Endodermal cell (in vitro differentiated cells): ENCODE measurements at regions not wholly inside any gene's neighbourhood (a gene's known extent, or its start where the extent isn't known, plus 50 kb on each side); places are given as distances from the start of the nearest gene placed in this dataset.

ENCODE experiments used
- DNase-seq: peaks from one replicate; pipeline ENCODE4 v3.0.0-alpha.2; 2017
- H3K27ac ChIP-seq: 2 replicates; pipeline ENCODE4 v1.5.1; 2013; ENCODE audit warnings: mild to moderate bottlenecking, low read depth, low read length, moderate library complexity
- H3K27me3 ChIP-seq: 2 replicates; pipeline ENCODE4 v1.6.1; 2013; ENCODE audit warnings: mild to moderate bottlenecking, low read length, moderate library complexity; ENCODE audit not compliant: insufficient read depth, control insufficient read depth, poor library complexity, severe bottlenecking
- H3K36me3 ChIP-seq: 2 replicates; pipeline ENCODE4 v1.7.0; 2013; ENCODE audit warnings: mild to moderate bottlenecking, low read length, moderate library complexity; ENCODE audit not compliant: control insufficient read depth, insufficient read depth
- H3K4me1 ChIP-seq: one replicate; pipeline ENCODE4 v1.7.0; 2013; ENCODE audit warnings: low read length; ENCODE audit not compliant: control insufficient read depth, insufficient read depth
- H3K4me3 ChIP-seq: 2 replicates; pipeline ENCODE4 v1.5.1; 2013; ENCODE audit warnings: mild to moderate bottlenecking, low read length, moderate library complexity
- H3K9ac ChIP-seq: 2 replicates; pipeline ENCODE4 v1.6.1; 2013; ENCODE audit warnings: mild to moderate bottlenecking, low read length, moderate library complexity; ENCODE audit not compliant: poor library complexity, severe bottlenecking; ENCODE audit errors: extremely low read depth
- H3K9me3 ChIP-seq: 2 replicates; pipeline ENCODE4 v1.6.1; 2013; ENCODE audit warnings: mild to moderate bottlenecking, low read length, moderate library complexity; ENCODE audit not compliant: control insufficient read depth
- H3K27ac Mint-ChIP-seq: 2 replicates; pipeline ENCODE4 v1.8.0; 2020; ENCODE audit warnings: mixed read lengths
- H3K27me3 Mint-ChIP-seq: 2 replicates; pipeline ENCODE4 v1.8.0; 2021; ENCODE audit warnings: mild to moderate bottlenecking, mixed read lengths; ENCODE audit not compliant: insufficient read depth
- H3K36me3 Mint-ChIP-seq: 2 replicates; pipeline ENCODE4 v1.8.0; 2020; ENCODE audit warnings: low read depth, mixed read lengths
- H3K4me1 Mint-ChIP-seq: 2 replicates; pipeline ENCODE4 v1.8.0; 2020; ENCODE audit warnings: mixed read lengths
- H3K4me3 Mint-ChIP-seq: 2 replicates; pipeline ENCODE4 v1.8.0; 2020; ENCODE audit warnings: mild to moderate bottlenecking, moderate library complexity, mixed read lengths
- H3K9me3 Mint-ChIP-seq: 2 replicates; pipeline ENCODE4 v1.8.0; 2020; ENCODE audit warnings: mild to moderate bottlenecking, mixed read lengths
- WGBS, 2 experiments: methylation state at CpG; one replicate each; pipeline versions ENCODE4 v1.1.5 to v1.1.7; 2013; ENCODE audit warnings: missing lambda C conversion rate in 2 of 2, mixed read lengths in 1 of 2; ENCODE audit not compliant: insufficient coverage in 1 of 2, insufficient read length in 1 of 2; 5-methylcytosine and 5-hydroxymethylcytosine counted together
- TF ChIP-seq, protein P1 (sequence below): fragments of 200-600 bp; sonication (generic); conservative IDR thresholded peaks from 2 replicates; pipeline ENCODE4 v1.5.0; 2021; ENCODE audit warnings: antibody characterized with exemption, mild to moderate bottlenecking

DNA sequence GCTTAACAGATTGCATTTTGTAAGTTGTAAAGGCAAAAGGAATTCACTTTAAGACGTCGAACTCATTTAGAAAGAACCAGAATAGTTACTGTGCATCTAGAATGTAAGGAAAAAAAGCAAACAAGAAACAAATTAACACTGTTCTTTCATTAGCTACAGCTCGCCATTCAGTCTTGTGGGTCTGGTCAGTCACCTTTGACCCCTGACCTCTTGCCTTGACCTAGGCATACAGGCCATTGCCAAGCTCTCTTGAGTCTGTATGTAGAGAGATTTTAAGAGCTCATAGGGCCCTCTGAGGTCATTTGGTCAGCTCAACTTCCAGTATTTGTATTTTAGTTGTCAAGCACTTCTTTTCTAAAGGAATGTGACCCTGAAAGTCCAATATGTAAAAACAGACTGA, 318.7 kb downstream of the DHX35 start:
- TF ChIP-seq, protein P1, sequence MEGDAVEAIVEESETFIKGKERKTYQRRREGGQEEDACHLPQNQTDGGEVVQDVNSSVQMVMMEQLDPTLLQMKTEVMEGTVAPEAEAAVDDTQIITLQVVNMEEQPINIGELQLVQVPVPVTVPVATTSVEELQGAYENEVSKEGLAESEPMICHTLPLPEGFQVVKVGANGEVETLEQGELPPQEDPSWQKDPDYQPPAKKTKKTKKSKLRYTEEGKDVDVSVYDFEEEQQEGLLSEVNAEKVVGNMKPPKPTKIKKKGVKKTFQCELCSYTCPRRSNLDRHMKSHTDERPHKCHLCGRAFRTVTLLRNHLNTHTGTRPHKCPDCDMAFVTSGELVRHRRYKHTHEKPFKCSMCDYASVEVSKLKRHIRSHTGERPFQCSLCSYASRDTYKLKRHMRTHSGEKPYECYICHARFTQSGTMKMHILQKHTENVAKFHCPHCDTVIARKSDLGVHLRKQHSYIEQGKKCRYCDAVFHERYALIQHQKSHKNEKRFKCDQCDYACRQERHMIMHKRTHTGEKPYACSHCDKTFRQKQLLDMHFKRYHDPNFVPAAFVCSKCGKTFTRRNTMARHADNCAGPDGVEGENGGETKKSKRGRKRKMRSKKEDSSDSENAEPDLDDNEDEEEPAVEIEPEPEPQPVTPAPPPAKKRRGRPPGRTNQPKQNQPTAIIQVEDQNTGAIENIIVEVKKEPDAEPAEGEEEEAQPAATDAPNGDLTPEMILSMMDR, result no peak

DNA sequence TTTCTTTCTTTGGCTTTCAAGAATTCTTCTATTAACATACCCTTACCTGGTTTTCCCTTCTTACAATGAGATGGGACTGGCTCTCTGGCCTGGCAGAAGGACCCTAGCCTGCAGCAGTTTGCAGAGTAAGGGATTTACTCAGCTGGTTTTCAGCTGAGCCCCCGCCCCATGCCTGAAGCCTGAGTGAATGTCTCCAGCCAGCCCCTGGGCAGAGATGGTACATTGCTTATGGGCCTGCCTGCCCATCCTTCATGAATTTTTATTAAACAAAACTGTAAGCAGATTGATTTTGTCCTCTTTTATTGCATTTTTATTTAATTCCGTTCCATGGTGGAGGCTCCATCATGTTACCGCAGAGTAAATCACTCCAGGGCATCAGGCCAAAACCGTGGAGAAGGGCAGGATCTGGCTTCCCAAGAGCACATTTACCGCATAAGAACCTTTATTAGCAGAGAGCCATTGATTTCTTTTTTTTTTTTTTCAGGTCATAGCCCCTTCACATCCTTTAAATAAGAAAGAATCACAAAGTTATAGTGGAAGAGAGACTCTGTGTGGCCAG, 316.2 kb downstream of the DHX35 start:
- TF ChIP-seq, protein P1, result no peak
- Histone ChIP-seq H3K9ac (no peak overlapping the region), H3K36me3 (no peaks in the 10 kb centered on the region), H3K9me3 (peaks cover 5% of the 10 kb centered on the region), H3K27ac (no peak overlapping the region), H3K4me3 (no peak overlapping the region), H3K27me3 (peaks cover 4% of the 10 kb centered on the region), H3K4me1 (no peaks in the 10 kb centered on the region)
- Mint-ChIP-seq H3K9me3 (peaks cover 3% of the 10 kb centered on the region), H3K4me1 (peaks cover 13% of the 10 kb centered on the region), H3K27ac (no peak overlapping the region), H3K27me3 (peaks cover 31% of the 10 kb centered on the region), H3K4me3 (no peak overlapping the region), H3K36me3 (no peaks in the 10 kb centered on the region)
- 90 to 100% methylated on average over 2 to 5 of the region's 5 CpGs for WGBS, 2 experiments
- DNase-seq, result no peak

More for the DNA sequence above, 318.7 kb downstream of the DHX35 start:
- Mint-ChIP-seq H3K27ac (no peak overlapping the region), H3K4me3 (no peak overlapping the region), H3K4me1 (peaks cover 14% of the 10 kb centered on the region), H3K36me3 (no peaks in the 10 kb centered on the region), H3K27me3 (peaks cover 17% of the 10 kb centered on the region), H3K9me3 (peaks cover 3% of the 10 kb centered on the region)
- Histone ChIP-seq H3K9ac (no peak overlapping the region), H3K36me3 (no peaks in the 10 kb centered on the region), H3K4me3 (no peak overlapping the region), H3K27ac (no peak overlapping the region), H3K4me1 (no peaks in the 10 kb centered on the region), H3K9me3 (peaks cover 3% of the 10 kb centered on the region), H3K27me3 (no peaks in the 10 kb centered on the region)
- no peak for DNase-seq
- 86 to 98% methylated on average over 3 of the region's 3 CpGs for WGBS, 2 experiments

DNA sequence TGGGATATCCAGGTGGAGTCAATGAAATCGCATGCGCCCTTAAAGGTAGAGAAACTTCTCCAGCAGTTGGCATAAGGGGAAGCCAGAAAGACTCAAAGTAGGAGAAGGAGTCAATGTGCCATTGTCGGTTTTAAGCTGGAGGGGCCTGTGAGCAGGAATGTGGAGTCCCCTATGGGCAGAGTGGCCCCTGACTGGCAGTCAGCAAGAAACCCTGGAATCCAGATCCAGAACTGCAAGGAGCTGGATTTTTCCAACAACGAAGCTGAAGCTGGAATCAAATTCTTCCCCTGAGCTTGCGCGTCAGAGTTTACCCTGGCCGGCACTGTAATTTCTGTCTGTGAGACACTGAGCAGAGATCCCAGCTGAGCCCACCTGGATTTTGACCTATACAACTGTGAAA, 315.0 kb downstream of the DHX35 start:
- H3K4me1 ChIP-seq, result peaks cover under 1% of the 10 kb centered on the region
- Mint-ChIP-seq H3K27me3 (peaks cover 30% of the 10 kb centered on the region), H3K27ac (no peak overlapping the region), H3K4me1 (peaks cover 2% of the 10 kb centered on the region), H3K9me3 (peaks cover 3% of the 10 kb centered on the region), H3K36me3 (no peaks in the 10 kb centered on the region), H3K4me3 (no peak overlapping the region)
- DNase-seq, result no peak
- peaks cover 5% of the 10 kb centered on the region for H3K9me3 ChIP-seq
- no peaks in the 10 kb centered on the region for H3K36me3 ChIP-seq
- H3K9ac ChIP-seq, result no peak overlapping the region
- 90 to 93% methylated on average over 6 to 7 of the region's 7 CpGs for WGBS, 2 experiments
- H3K4me3 ChIP-seq, result no peak overlapping the region
- H3K27ac ChIP-seq, result no peak overlapping the region
- peaks cover 12% of the 10 kb centered on the region for H3K27me3 ChIP-seq
- TF ChIP-seq, protein P1, result no peak
